GDM1 (cell line): ENCODE measurements at regions not wholly inside any gene's neighbourhood (a gene's known extent, or its start where the extent isn't known, plus 50 kb on each side); places are given as distances from the start of the nearest gene placed in this dataset.
"Not testable (repeated sequence)": the region's sequence is repeated elsewhere in the genome, so short reads cannot be mapped to it uniquely, and the experiment has no call there.

Experiments used
- DNase-seq: peaks from one replicate; lab custom pipeline; 2025; lab: John Stamatoyannopoulos, UW

- DNase-seq, result no peak
Measured at GRCh38 chr3:5545719-5546118, 358.2 kb downstream of the EDEM1 start.

DNA sequence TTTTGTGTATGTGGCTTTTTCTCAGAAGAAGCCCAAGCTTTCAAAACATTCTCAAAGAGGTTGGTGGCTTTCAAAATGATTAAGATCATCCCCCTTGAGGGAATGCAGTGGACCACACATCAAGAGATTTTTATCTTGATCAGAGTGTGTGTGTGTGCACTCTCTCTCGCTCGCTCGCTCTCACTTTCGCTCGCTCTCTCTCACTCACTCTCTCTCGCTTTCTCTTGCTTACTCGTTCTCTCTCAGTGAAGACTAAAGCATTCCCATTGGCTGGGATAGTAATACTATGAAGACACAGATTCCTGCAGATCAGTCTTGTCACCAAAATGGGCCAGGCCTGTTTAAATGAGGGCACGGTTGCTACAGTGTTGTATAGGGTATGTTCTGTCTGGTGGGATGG lies 365.7 kb downstream of the EDEM1 start:
- DNase-seq, result no peak

GRCh38 chr3:5554245-5554747 lies 366.8 kb downstream of the EDEM1 start:
- DNase-seq, result no peak

GRCh38 chr3:5560199-5560598 lies 372.7 kb downstream of the EDEM1 start:
- no peak for DNase-seq

- no peak for DNase-seq
Measured at GRCh38 chr3:5563537-5564277, 376.2 kb downstream of the EDEM1 start.

DNA sequence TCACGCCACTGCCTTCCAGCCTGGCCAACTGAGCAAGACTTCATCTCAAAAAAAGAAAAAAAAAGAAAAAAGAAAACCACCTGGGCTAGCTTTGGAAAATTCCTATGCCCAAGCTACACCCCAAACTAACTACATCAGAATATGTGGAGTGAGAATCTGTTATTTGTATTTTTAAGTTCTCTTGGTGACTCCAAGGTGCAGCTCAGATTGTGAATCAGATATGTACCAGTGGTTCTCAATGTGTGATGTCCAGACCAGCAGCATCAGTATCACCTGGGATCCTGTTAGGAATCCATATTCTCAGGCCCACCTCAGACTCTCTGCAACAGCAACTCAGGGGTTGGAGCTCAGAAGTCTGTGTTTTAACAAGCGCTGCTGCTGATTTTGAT lies 376.8 kb downstream of the EDEM1 start:
- DNase-seq, result no peak

- DNase-seq, result peak; percentile 30
Measured at GRCh38 chr3:5565026-5565425, 377.5 kb downstream of the EDEM1 start.

DNA sequence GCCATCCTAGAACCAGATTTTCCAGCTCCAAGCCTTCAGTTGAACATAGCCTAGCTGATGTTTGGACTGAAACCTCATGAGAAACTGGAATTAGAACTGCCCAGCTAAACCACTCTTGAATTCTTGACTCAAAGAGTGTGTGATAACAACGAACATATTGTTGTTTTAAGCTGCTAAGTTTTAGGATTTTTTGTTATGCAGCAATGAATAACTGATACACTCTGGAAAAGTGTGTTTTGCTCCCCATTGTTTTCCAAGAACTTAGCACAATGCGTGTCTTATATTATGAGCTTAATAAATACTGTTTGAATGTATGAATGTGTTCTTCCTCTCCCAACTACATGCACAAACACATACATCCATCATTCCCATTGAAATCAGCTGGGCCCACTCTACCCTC lies 379.6 kb downstream of the EDEM1 start:
- DNase-seq, result no peak

DNA sequence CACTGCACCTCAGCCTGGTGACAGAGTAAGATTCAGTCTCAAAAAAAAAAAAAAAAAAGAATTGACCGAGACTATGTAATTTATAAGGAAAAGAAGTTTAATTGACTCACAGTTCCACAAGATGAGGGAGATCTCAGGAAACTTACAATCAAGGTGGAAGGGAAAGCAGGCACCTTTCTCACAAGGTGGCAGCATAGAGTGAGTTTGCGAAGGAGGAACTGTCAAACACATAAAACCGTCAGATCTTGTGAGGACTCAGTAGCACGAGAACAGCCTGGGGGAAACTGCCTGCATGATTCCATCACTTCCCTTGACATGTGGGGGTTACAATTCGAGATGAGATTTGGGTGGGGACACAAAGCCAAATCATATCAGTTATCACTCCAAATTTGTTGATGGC lies 380.9 kb downstream of the EDEM1 start:
- no peak for DNase-seq

- DNase-seq, result no peak
Measured at GRCh38 chr3:5569152-5569551, 381.6 kb downstream of the EDEM1 start.

DNA sequence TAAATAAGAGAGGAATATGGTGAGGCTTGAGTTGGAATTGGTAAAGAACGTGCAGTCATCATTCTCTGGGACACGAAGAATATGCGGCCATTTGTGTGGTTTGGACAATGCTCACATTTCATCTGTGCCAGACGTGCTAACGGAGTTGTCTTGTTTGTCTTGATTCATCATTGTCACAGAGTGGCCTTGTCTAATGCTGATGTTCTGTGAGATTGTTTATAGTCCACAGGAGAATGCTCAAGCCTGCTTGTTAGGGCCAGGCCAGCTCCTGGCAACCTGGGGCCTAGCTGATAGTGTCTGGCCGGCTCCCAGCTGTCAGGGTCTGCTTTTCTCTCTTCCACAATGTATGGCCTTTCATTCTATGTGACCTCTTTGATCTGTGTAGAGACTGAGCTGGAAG lies 384.7 kb downstream of the EDEM1 start:
- no peak for DNase-seq

GRCh38 chr3:5576277-5577011 lies 388.9 kb downstream of the EDEM1 start:
- DNase-seq, result no peak

- no peak for DNase-seq
Measured at GRCh38 chr3:5579139-5579602, 391.7 kb downstream of the EDEM1 start.

DNA sequence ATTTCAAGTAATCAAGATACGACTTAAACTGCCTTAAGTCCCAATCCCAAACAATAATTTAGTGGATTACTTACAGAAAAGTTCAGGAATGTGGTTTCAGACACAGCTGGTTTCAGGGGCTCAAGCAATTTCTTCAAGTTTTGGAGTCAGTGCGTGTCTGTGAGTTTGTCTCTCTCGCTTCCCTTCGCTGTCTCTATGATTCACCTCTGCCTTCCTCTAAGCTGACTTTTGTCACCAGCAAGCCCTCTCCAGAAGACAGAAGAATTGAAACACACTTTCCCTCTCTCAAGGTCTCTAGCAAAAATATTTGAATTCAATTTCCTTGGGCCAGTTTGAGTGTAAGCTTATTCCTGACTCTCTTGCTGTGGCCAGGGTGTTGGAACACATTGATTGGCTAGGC lies 392.4 kb downstream of the EDEM1 start:
- no peak for DNase-seq

DNA sequence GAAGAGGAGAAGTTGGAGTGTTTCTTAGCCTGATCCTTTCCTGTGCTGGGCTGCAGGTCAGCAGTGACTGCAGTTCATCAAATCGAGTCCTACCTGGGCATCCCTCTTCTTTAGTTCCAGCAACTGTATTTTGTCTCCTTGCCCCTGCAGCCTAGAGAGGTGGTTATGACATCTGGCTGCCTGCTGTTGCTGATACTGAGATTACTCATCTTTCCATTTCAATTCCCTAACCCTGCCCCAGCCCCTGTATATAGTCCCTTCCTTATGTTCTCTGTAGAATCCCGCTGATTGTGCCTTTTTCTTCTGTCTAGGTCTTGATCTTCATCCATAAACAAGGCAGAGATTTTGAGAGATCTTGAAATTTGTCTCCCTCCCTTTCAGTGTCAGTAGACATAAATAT lies 393.3 kb downstream of the EDEM1 start:
- no peak for DNase-seq

- DNase-seq, result no peak
Measured at GRCh38 chr3:5581743-5582142, 394.2 kb downstream of the EDEM1 start.

DNA sequence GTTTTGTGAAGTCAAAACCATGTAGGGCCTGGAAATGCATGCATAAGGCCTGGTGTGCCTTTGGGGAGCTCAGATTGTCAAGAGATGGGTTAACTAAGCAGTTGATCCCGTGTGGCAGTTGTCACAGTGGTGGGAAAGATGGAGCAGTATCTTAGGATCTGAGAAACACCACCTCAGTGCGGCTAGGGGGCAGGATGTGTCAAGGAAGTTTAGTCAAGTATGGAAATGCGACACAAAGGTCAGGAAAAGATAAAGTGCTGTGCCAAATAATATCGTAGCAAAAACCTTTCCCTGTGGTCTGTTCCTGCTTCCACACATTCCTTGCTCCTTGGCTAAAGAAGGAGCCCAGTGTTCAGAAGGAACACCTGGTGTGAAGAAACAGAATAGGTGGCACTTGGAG lies 396.4 kb downstream of the EDEM1 start:
- no peak for DNase-seq

DNA sequence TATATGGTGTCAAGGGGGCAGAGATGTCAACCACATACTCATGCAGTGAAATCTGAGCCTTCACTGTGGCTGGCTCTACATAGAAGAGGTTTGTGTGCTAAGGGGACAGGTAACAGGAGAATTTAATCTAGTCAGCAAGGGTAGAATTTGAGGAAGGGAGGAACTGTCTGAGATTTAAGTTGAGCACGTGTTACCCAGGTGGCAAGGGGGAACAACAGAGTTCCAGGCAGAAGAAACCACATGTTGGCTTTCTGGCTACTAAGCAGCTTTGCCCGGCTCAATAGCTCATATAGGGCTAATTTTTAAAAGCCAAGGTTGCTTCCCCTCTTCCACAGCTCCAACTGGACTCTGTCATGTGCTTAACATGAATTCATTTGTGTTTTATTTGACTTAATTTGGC lies 397.6 kb downstream of the EDEM1 start:
- no peak for DNase-seq

GRCh38 chr3:5606884-5607472 lies 419.5 kb downstream of the EDEM1 start:
- DNase-seq, result no peak

GRCh38 chr3:5607581-5607980 lies 420.1 kb downstream of the EDEM1 start:
- DNase-seq, result no peak

GRCh38 chr3:5608971-5609370 lies 421.5 kb downstream of the EDEM1 start:
- not testable (repeated sequence) for DNase-seq

GRCh38 chr3:5613599-5613998 lies 426.1 kb downstream of the EDEM1 start:
- no peak for DNase-seq

GRCh38 chr3:5616873-5617272 lies 429.4 kb downstream of the EDEM1 start:
- DNase-seq, result no peak
